Esophagus muscularis mucosa (tissue), 4 donors: ENCODE measurements at regions not wholly inside any gene's neighbourhood (a gene's known extent, or its start where the extent isn't known, plus 50 kb on each side); places are given as distances from the start of the nearest gene placed in this dataset.

ENCODE experiments used
- DNase-seq: peaks from one replicate; pipeline ENCODE4 v3.0.0-alpha.2; 2017; ENCODE audit errors: extremely low spot score
- H3K27ac ChIP-seq, 4 donors: fragments of 200-600 bp; sonication (generic); replicated peaks in 1 of 4; 1 replicate in 3 of 4; 2 replicates in 1 of 4; pipeline ENCODE4 v1.5.1; 2016 to 2019; ENCODE audit warnings: mild to moderate bottlenecking in 1 of 4
- H3K27me3 ChIP-seq, 4 donors: fragments of 200-600 bp; sonication (generic); one replicate each; pipeline versions ENCODE4 v1.5.1 to v1.6.0; 2016 to 2019
- H3K36me3 ChIP-seq, 4 donors: fragments of 200-600 bp; sonication (generic); one replicate each; pipeline ENCODE4 v1.5.1; 2016 to 2019
- H3K4me1 ChIP-seq, 4 donors: fragments of 200-600 bp; sonication (generic); one replicate each; pipeline ENCODE4 v1.5.1; 2016 to 2019
- H3K4me3 ChIP-seq, 4 donors: fragments of 200-600 bp; sonication (generic); 1 replicate in 2 of 4; 2 replicates in 2 of 4; pipeline ENCODE4 v1.5.1; 2016 to 2019; ENCODE audit warnings: mild to moderate bottlenecking in 4 of 4, moderate library complexity in 1 of 4
- H3K9me3 ChIP-seq, 4 donors: fragments of 200-600 bp; sonication (generic); 1 replicate in 3 of 4; 2 replicates in 1 of 4; pipeline ENCODE4 v1.5.1; 2016 to 2019
- EP300 ChIP-seq: sonication (generic); formaldehyde crosslinking; IDR thresholded peaks from one replicate; pipeline ENCODE4 v1.6.1; 2017; ENCODE audit warnings: antibody characterized with exemption
- POLR2A ChIP-seq: fragments of 450-650 bp; IDR thresholded peaks from one replicate; pipeline ENCODE4 v1.6.1; 2017; ENCODE audit warnings: antibody characterized with exemption, moderate library complexity, mild to moderate bottlenecking, low read depth
- POLR2AphosphoS5 ChIP-seq, 2 donors: sonication (generic); formaldehyde crosslinking; IDR thresholded peaks; one replicate each; pipeline ENCODE4 v1.6.1; 2017; ENCODE audit warnings: antibody characterized with exemption in 2 of 2
- WGBS: methylation state at CpG from one replicate; pipeline ENCODE4 v1.1.5; 2018; 5-methylcytosine and 5-hydroxymethylcytosine counted together
- intact Hi-C: fragments of 100-400 bp; cut with DNase I; formaldehyde crosslinking; loops from one replicate; pipeline ENCODE4 v1.15.1; 2023
- TF ChIP-seq, protein P1 (sequence below), 3 experiments: fragments of 200-600 bp in 2 of 3; fragments of 450-650 bp in 1 of 3; sonication (generic) in 2 of 3; IDR thresholded peaks; one replicate each; pipeline ENCODE4 v1.5.1; 2017 to 2019; ENCODE audit warnings: antibody characterized with exemption in 3 of 3, mild to moderate bottlenecking in 2 of 3, moderate library complexity in 1 of 3

DNA sequence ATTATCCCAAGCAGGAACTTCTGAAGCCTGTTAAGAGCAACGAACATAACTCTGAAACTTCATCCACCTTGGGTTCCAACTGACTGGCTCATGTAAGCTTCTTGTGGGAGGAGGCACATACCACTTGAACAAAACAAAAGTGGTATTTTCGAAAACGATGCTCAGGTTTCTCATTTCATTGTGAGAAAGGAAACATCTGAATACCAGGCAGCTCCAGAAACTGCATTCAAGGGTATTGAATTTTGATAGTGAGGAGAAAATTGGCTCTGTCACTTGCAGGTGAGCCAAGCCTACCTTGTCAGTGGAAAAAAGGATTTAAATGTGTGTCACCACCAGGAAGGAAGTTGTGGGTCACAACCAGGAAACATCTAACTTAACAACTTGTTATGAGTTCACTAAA, 218.1 kb upstream of the SATB1 start:
- intact Hi-C loops = no loop called here
- Histone ChIP-seq H3K4me1 (no peaks in the 10 kb centered on the region), H3K36me3 (no peaks in the 10 kb centered on the region), H3K4me3 (no peak overlapping the region), H3K27me3 (no peaks in the 10 kb centered on the region), H3K9me3 (no peaks in the 10 kb centered on the region), H3K27ac (no peak overlapping the region)
- no peak for DNase-seq
- no peak for TF ChIP-seq EP300
- TF ChIP-seq, protein P1, sequence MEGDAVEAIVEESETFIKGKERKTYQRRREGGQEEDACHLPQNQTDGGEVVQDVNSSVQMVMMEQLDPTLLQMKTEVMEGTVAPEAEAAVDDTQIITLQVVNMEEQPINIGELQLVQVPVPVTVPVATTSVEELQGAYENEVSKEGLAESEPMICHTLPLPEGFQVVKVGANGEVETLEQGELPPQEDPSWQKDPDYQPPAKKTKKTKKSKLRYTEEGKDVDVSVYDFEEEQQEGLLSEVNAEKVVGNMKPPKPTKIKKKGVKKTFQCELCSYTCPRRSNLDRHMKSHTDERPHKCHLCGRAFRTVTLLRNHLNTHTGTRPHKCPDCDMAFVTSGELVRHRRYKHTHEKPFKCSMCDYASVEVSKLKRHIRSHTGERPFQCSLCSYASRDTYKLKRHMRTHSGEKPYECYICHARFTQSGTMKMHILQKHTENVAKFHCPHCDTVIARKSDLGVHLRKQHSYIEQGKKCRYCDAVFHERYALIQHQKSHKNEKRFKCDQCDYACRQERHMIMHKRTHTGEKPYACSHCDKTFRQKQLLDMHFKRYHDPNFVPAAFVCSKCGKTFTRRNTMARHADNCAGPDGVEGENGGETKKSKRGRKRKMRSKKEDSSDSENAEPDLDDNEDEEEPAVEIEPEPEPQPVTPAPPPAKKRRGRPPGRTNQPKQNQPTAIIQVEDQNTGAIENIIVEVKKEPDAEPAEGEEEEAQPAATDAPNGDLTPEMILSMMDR (IDR thresholded peaks at IDR 0.05) = no peak
- TF ChIP-seq POLR2A = no peak
- no peak for TF ChIP-seq POLR2AphosphoS5 (IDR thresholded peaks at IDR 0.05)
- WGBS = 72% methylated on average over 3 of the region's 3 CpGs

DNA sequence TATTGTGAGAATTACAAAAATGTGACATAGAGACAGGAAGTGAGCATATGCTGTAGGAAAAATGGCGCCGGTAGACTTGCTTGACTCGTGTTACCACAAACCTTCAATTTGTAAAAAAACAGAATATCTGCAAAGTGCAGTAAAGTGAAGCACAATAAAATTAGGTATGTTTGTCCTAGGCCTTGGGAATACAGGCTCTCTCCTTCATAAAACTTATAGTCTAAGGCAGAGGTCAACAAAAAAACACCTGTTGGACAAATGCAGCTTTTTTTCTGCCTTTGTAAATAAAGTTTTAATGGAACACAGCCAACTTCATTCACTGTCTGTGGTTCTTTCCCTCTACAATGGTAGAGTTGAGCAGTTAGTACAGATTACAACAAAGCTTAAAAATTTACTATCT, 216.8 kb upstream of the SATB1 start:
- intact Hi-C loops = no loop called here
- no peak for DNase-seq
- Histone ChIP-seq H3K27me3 (no peaks in the 10 kb centered on the region), H3K9me3 (no peaks in the 10 kb centered on the region), H3K36me3 (no peaks in the 10 kb centered on the region), H3K4me1 (no peaks in the 10 kb centered on the region), H3K27ac (no peak overlapping the region), H3K4me3 (no peak overlapping the region)
- TF ChIP-seq EP300 (no peak), POLR2AphosphoS5 (IDR thresholded peaks at IDR 0.05) (no peak), POLR2A (no peak)
- TF ChIP-seq, protein P1 (IDR thresholded peaks at IDR 0.05) = no peak
- 92% methylated on average over 3 of the region's 3 CpGs for WGBS

DNA sequence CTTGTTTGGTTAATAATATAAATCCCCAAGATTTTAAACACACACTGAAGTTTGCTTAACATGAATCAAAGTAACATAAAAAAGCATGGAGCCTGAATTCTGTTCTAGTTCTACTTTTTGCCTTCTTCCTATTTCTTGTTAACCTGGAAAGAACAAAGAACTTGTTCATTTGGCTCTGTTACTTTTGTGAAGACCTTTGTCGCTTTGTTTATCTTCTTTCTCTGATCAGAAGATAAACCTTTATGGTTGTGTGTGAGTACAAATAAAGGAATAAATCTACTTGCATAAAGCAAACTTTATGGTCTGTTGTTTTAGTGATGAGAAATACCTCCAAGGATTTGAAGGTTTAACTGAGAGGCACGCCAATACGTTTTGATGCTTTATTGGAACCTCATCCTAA, 210.1 kb upstream of the SATB1 start:
- H3K4me1 ChIP-seq = no peaks in the 10 kb centered on the region
- DNase-seq = no peak
- WGBS = 81% methylated on average over 3 of the region's 3 CpGs
- intact Hi-C loops = no loop called here
- no peak overlapping the region for H3K27ac ChIP-seq
- no peaks in the 10 kb centered on the region for H3K36me3 ChIP-seq
- TF ChIP-seq, protein P1 (IDR thresholded peaks at IDR 0.05) = no peak
- no peak for TF ChIP-seq POLR2A
- no peak overlapping the region for H3K4me3 ChIP-seq
- no peaks in the 10 kb centered on the region for H3K9me3 ChIP-seq
- H3K27me3 ChIP-seq = no peaks in the 10 kb centered on the region

DNA sequence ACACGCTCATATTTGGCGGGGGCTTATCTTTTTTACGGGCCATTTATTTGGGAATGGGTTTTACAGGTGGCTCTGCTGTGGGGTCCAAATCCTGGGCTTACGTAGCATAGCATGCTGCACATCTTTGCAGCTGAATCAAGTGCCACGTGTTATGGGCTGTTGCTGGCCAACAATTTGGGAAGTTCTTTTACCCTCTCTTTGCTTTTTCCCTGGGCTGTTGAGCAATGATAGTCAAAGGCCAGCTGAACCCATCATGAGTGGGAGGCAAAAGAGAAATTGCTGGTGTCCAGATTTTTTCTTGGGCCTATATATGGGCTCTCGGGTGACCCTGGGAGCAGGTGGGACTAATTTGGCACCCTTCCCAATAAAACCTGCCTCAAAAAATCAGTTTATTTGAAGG, 209.3 kb upstream of the SATB1 start:
- TF ChIP-seq POLR2AphosphoS5 (IDR thresholded peaks at IDR 0.05) (no peak), EP300 (no peak), POLR2A (no peak)
- TF ChIP-seq, protein P1 (IDR thresholded peaks at IDR 0.05) = no peak
- 96% methylated on average over 6 of the region's 6 CpGs for WGBS
- Histone ChIP-seq H3K27me3 (no peaks in the 10 kb centered on the region), H3K9me3 (no peaks in the 10 kb centered on the region), H3K4me3 (no peak overlapping the region), H3K36me3 (no peaks in the 10 kb centered on the region), H3K4me1 (no peaks in the 10 kb centered on the region), H3K27ac (no peak overlapping the region)
- intact Hi-C loops = no loop called here
- DNase-seq = no peak

DNA sequence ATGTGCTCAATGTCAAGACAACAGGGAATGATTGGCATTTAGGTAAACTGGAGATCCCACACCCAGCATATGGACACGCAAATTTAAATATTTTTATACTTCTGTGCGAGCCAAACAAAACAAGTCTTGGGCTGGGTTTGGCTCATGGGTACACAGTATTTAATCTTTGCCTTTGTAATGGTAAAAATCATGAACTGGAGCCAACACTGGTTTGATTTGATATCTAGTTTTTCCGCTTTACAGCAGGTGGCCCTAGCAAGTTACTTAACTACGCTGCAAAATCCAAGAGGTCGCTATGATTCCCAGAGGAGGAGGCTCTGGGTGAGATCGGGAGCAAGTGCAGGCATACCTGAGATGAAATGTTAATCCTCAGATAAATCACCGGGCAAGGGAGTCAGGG, 207.9 kb upstream of the SATB1 start:
- Histone ChIP-seq H3K9me3 (no peaks in the 10 kb centered on the region), H3K27me3 (no peaks in the 10 kb centered on the region), H3K36me3 (no peaks in the 10 kb centered on the region), H3K4me1 (no peaks in the 10 kb centered on the region), H3K4me3 (no peak overlapping the region), H3K27ac (no peak overlapping the region)
- intact Hi-C loops = no loop called here
- TF ChIP-seq EP300 (no peak), POLR2A (no peak), POLR2AphosphoS5 (IDR thresholded peaks at IDR 0.05) (no peak)
- TF ChIP-seq, protein P1 (IDR thresholded peaks at IDR 0.05) = no peak
- 78% methylated on average over 7 of the region's 7 CpGs for WGBS
- no peak for DNase-seq
